ENCODE measurements at regions not wholly inside any gene's neighbourhood (a gene's known extent, or its start where the extent isn't known, plus 50 kb on each side); places are given as distances from the start of the nearest gene placed in this dataset.
"Not testable (repeated sequence)": the region's sequence is repeated elsewhere in the genome, so short reads cannot be mapped to it uniquely, and the experiment has no call there.

DNA sequence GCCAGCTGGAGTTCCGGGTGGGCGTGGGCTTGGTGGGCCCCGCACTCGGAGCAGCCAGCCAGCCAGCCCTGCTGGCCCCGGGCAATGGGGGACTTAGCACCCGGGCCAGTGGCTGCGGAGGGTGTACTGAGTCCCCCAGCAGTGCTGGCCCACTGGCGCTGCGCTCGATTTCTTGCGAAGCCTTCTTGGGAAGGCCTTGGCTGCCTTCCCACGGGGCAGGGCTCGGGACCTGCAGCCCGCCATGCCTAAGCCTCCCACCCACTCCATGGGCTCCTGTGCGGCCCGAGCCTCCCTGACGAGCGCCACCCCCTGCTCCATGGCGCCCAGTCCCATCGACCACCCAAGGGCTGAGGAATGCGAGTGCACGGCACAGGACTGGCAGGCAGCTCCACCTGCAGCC, 321.6 kb downstream of the SH2D4B start:
- DNase-seq (ENCODE audit: low read depth), result not testable (repeated sequence)

DNA sequence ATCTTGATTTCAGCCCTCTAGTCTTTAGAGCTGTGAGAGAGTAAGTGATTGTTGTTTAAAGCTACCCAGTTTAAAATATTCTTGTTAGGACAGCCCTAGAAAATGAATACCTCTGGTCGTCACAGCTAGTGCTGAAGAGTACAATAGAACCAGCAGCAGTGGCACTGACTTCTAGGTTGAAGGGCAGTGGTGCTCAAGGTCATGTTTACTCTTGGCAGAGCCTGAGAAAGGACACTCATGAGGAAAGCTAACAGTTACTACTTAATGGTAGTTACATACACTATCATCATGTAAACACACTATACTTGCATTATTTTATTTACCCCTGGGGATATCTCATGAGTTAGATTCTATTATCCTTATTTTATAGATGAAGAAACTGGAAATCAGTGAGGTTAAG, 323.0 kb downstream of the SH2D4B start:
- DNase-seq (ENCODE audit: low read depth), result no peak

DNA sequence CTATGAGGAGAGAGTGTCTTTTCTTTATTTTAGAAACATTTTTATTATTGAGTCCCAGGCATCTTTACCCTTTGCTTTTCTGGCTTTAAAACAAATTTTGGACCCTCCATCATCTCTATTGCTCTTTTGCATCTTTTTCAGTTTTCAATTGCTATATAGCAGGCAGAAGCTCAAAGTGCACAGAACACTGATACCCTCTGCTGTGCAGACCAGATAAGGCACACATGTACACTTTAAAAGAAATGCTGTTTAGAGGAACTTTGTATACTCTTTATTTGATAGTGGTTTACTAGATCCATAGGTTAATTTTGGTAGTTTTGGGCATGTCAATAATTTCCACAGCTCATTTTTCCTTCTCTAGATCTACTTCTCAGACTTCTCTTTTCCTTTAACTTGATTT, 324.2 kb downstream of the SH2D4B start:
- DNase-seq (ENCODE audit: low read depth), result no peak

DNA sequence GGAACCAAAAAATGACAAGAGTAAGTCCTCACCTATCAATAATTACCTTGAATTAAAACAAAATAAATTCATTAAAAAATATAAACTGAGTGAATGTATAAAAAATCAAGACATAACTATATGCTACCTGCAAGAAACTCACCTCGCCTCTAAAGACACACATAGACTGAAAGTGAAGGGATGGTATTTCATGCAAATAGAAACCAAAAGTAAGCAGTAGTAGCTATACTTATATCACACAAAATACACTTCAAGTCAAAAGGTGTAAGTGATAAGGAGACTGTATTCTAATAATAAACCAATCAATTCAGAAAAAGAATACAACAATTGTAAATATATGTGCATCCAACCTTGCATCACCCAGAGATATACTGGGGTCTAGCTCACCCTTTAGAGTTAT, 332.6 kb downstream of the SH2D4B start:
- no peak for DNase-seq (ENCODE audit: low read depth)

DNA sequence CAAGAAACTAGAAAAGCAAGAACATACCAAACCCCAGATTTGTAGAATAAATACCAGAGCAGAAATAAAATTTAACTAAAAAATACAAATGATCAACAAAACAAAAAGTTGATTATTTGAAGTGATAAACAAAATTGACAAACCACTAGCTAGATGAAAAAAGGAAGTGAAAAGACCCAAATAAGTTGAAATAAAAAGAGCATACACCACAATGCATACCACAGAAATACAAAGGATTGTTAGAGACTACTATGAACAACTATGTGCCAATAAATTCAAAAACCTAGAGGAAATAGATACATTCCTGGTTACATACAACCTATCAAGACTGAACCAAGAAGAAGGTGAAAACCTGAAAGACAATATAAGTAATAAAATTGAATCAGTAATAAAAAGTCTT, 333.4 kb downstream of the SH2D4B start:
- no peak for DNase-seq (ENCODE audit: low read depth)

DNA sequence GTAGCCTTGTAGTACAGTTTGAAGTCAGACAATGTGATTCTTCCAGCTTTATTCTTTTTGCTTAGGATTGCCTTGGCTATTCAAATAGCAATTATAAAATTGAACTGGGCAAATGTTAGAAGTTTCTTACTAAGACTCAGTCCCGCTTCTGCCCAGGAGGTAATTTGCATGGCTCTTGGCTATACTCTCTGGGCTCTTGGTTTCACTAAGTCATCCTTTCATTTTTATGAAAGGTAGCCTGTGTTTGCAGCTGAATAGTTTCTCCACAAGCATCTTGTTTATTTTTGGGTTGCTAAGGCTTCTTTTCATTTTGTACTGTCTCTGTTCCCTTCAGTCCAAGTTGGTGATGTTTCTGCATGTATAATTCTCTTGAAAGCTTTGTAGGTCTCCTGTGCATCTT, 340.6 kb downstream of the SH2D4B start:
- DNase-seq (ENCODE audit: low read depth), result no peak

DNA sequence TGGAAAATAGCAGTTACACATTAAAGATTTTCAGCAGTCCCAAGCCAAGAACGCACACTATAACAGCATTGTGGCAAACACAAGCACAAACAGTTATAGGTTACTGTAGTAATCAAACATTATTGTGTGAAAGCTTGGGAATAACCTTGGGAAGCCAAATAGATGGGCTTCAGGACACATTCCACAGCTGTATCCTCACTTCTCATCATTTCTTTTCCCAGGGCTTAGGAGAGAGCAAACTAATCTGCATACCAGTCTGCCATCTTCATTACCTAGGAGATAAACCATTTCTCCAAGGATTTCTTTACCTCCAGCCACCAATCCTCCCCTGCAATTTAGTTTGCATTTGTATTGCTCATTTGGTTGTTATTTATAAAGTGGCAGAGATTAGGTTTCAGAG, 352.4 kb downstream of the SH2D4B start:
- no peak for DNase-seq (ENCODE audit: low read depth)

DNA sequence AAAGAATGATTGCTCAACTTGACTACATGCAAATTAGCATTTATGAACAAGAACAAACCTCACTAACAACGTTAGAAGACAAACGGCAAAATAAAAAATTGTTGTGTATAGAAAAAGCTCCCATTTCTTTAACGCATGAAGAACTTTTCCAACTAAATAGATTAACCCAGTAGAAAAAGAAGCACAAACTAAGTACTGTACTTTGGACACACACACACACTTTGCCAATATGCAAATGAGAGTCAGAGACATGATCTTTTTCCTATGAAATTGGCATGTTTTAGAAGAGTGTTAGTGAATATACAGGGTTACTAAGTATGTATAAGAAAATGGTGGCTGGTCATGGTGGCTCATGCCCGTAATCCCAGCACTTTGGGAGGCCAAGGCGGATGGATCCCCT, 355.6 kb downstream of the SH2D4B start:
- DNase-seq (ENCODE audit: low read depth), result no peak

DNA sequence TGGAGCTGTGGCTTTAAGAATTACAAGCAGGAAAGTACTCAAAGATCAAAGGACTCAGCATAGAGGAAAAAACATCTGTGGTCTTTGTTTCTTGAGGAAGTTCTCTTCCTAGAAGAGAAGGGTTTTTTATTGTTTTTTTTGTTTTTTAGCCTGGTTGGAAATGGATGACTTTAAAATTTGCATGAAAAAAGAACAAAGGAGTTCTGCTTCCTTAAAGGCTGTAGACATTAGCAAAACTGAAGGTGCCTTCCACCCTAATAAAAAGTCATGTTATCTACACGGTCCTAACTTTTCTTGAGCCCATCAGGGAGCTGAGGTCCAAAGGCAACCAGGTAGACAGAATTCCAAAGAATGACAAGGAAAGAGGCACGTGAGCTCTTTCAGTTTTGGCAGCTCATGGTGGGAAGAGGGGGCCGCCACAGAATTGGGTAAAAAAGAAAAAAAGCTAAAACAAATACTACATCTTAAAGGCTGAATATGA, 356.6 kb downstream of the SH2D4B start:
- DNase-seq (ENCODE audit: low read depth), result no peak

DNA sequence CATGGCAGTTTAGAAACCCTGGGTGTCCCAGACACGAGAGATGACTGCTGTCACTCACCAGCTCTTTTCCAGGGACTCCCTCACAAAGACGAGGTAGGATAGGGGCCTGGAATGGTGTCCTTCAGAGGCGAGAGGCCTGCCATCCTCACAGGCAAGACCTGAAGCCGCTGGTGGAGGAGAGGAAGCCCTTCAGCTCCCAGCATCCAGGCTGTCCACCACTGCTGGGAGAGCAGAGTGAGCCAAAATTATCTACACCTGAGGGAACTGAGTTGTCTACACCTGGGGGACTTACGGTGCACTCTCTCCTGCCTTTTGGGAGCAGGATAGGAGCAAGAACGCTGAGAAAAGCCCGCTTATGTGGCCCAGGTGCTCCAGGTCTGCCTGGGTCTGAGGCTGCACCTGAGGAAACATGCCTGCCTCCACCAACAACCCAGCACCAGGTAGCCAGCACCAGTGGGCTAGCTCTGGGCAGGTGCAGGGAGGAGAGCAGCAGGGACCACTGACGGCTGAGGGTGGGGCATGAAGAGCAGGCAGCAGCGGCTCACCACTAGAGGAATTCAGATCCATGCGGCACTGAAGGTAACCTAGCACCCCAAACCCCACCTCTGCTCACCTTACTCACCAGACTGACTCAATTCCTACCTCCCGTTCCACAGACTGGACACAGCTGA, 357.2 kb downstream of the SH2D4B start:
- DNase-seq (ENCODE audit: low read depth), result no peak

DNA sequence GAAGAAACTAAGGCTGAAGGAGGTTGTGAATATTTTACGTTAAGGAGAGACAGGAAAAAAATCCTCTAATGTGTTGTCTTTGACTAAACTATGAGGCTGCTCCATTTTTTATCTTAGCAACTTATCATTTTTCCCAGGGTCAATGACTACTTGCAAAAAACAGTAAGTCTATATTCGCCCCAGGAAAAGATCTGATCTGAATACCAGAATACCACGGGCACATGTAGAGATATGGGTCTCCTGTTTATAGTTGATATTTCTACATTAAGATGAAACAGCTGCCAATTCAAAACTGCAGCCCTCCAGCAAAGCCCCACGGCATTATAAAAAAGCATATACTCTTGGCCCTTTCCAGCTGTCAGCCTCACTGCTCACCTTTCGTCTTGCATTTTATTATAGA, 358.4 kb downstream of the SH2D4B start:
- no peak for DNase-seq (ENCODE audit: low read depth)

DNA sequence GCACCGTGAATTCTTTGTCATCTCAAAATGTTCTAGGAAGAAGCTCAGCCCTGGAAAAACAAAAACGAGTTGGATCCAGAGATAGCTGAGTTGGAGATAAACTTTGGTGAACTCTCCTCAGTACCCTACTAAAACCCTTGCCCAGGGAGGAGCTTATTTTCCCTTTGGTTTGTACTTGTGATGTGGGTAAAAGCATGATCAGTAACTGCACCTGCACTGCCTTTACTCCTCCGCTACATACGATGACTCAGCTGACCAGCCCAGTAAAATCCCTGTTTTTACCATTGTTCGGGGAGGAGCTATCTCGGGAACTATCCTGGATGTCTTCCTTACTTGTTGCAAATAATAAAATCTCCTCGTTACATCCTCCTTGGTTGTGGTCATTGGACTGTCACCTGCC, 359.3 kb downstream of the SH2D4B start:
- DNase-seq (ENCODE audit: low read depth), result no peak

DNA sequence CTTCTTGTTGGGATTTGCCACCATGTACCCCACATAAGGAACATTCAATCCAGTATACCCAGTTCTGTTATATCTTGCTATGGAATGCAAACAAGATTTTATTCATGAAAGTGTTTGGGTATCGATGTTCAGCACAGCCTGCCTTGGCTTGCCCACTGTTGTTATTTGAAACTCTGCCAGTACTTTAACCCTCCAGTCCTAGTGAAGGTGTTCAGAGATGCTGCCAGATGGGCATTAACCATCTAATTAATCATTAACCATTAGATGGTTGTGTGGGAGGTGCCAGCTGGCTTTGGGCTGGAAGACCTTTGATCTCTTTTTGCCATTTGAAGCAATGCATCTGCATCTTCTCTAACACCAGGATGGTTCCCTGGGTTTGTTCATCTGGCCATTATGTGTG, 363.0 kb downstream of the SH2D4B start:
- no peak for DNase-seq (ENCODE audit: low read depth)

DNA sequence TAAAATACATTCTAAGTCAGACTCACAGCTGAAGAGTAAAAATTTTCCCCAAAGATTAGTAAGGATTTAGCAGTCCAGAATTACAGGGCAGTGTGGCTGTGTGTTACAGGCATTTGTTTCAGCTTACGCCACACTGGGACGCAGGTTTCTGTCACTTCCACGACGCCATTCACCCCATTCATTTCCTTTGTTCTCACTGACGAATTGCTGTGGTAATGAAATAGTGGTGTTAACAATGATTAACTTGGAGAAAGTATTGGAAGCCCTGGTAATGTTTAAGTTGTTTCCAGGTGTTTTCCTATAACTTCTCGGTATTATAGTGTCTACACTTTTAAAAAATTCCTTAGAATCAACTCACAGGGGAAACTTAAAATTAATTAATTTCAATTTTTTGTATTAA, 370.9 kb downstream of the SH2D4B start:
- no peak for DNase-seq (ENCODE audit: low read depth)

DNA sequence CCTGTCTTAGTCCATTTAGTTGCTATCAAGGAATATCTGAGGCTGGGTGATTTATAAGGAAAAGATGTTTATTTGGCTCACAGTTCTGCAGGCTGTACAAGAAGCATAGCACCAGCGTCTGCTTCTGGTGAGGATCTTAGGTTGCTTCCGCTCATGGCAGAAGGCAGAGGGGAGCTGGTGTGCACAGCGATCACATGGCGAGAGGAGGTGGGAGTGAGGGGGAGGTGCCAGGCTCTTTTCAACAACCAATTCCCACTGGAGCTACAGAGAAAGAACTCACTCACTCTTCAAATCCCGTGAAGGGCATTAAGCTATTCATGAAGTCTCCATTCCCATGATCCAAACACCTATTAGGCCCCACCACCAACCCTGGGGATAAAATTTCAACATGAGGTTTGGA, 371.6 kb downstream of the SH2D4B start:
- DNase-seq (ENCODE audit: low read depth), result no peak

DNA sequence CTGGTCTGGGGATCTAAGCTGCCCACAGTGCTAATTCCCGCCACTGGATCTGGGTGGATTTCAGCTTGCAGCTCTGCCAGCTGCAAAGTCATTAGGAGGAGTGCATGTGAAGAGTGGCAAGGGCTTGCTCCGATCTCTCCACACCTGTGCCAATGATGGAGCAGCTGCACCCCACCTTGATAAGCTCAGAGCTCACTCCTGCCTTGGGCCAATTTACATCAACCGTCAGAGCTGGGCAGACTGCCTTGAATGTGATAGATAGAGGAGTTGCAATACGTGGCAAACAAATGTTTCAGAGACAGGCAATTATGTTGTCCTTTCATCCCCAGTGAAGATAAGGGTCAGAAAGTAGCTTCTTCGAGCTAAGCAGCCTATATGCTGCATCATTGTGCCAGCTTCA, 379.9 kb downstream of the SH2D4B start:
- DNase-seq (ENCODE audit: low read depth), result no peak

DNA sequence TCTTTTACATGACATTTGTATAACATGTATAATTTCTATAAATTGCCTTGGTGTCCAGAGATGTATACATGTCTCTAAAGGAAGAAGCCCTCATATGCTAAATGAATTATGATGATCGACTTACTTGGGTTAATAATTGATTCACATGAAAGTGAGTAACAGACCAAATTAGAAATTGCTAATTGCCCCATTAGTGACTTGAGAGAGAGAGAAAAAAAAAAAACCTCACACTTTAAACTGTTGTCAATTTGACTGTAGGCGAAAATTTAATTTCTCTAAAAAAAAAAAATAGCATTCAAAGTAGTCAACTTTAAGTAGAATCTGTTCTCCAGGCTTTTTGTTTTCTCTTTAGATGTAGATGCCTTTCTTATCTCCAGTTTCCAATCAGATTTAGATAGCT, 383.3 kb downstream of the SH2D4B start:
- no peak for DNase-seq (ENCODE audit: low read depth)

DNA sequence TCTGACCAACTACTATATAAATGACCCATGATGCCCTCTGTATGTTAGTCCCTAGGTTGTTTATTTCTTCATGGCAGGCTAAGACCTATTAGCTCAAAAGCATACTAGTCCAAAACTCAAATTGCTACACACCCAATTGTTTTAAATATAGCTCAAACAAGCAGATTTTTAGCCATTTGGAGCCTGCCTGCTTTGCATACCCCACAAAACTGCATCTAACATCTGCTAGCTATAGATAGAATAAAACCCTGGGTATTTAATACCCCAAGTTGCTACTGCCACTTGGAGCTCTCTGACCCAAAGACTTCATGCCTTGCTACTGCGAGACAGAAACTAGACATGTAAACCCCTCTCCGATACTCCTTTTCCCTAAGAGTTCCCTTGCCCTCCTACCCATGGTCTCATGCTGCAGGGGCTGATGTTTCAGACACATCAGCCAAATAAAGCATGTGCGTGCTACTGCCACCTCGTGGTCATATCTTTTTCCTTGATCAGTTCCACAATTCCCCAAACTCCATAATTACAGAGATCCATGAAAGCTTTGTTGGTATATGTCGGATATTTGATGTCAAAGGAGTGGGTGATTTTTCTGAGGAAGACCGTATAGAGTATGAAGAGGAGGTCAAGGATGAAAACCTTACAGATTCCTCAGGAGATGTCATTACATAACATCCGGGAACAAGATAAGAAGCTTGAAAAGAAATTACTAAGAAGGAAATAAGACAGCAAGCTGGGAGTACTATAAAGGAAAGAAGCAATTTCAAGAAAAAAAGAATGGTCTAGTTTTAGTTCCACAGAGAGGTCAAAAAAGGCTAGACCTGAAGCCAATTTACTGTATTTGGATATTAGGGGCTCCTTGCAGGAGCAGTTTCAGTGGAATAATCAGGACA, 386.6 kb downstream of the SH2D4B start:
- peak; percentile 19 for DNase-seq (ENCODE audit: low read depth)

DNA sequence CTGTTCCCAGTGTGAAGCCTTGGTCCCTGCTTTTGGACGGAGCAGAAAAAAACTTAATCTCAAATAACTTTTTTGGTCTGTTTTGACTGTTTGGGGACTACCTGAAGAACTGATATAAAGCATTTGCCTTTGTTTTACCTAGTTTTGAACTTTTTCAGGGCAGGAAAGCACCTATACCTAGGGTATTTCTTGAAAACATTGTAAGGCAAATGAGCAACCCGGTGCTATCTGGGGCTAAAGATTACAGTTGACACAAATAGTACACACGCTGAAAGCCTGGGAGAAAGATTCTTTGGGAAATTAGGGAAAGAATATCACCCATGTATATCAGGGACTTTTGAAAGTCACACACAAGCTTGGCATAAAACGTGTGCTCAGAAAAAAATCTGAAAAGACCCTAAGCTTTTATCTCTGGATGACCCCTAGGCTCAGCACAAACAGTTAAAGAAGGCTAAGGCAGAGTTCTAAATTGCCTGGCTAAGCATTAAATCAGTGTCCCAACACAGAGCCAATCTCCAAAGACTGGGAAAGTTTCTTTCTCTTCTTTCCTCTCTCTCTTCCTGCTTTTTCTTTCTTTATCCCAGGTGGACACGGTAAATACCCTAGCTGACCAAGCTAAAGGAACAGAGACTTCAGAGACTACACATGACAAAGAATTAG, 389.8 kb downstream of the SH2D4B start:
- DNase-seq (ENCODE audit: low read depth), result no peak

DNA sequence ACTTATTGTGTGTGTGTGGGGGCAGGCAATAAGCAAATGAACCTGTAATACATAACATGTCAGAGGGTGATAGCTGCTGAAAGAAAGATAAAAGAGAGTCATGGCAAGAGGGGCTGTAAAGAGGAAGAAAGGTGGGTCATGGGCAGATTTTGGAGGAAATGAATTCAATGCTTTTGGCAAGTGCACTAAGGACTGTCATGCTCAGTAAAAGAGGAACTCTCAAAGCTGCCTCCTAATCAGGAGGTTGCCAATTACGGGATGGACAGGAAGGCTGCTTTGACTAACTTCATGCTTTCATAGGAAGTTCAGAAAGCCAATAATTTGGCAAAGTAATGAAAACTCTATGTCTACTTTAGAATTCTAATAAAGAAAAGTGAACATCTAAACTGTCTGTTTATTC, 401.2 kb downstream of the SH2D4B start:
- no peak for DNase-seq (ENCODE audit: low read depth)

DNA sequence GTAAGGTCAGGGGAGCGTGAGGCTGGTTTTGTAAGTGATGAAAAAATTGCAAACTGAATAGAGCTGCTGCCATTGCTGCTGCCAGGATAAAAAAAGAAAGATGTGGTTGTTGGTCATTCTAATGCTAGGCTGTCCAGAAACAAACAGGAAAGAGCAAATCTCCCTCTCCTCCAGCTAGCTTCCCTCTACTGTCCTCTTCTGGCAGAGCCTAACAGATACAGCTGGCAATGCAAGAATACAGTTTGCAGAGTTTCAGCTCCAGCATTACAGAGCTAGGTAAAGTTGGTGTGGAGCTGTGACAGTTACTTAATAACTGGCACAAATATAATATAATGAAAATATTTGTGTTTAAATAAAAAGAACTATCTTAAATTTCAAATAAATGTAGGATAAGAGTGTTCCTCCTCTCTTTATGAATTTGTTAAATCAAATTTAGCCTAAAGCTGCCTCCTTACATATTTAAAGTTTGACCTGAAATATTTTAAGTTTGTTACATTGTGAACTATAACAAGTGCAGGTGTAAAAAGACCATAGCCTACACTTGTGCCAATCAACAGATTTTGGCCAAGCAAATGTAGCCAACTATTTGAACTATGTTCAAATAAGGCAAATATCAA, 407.7 kb downstream of the SH2D4B start:
- DNase-seq (ENCODE audit: low read depth), result no peak

DNA sequence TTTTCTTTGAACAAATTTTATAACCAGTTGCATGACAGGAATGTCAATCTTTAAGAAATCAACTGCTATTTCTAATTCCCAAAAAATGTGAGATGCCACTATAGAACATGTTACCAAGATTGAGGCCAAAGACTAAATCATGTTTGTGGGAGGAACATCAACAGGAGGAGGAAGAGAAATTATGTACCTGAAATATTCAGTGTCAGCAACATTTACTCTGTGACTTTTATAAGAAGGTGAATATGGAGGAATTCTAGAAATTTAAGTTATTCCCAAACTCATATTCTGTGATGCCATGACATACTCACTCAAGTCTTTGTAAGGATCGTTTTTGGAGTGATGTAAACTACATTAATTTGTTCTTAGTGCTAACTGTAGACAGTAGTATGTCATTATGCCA, 408.4 kb downstream of the SH2D4B start:
- DNase-seq (ENCODE audit: low read depth), result no peak

All from EH (cell line).